GM21447 (cell line): ENCODE measurements at regions not wholly inside any gene's neighbourhood (a gene's known extent, or its start where the extent isn't known, plus 50 kb on each side); places are given as distances from the start of the nearest gene placed in this dataset.
"Not testable (repeated sequence)": the region's sequence is repeated elsewhere in the genome, so short reads cannot be mapped to it uniquely, and the experiment has no call there.

Experiments
- ATAC-seq: cut with Tn5 transposase; IDR thresholded peaks from one replicate; pipeline ENCODE4 v1.9.1; 2021; ENCODE audit not compliant: unreplicated experiment

- no peak for ATAC-seq
Measured at GRCh38 chr7:119761776-119762175, 511.2 kb upstream of the KCND2 start.

- ATAC-seq = no peak
Measured at GRCh38 chr7:119782286-119782685, 490.7 kb upstream of the KCND2 start.

- ATAC-seq = no peak
Measured at GRCh38 chr7:119783799-119784198, 489.2 kb upstream of the KCND2 start.

- no peak for ATAC-seq
Measured at GRCh38 chr7:119802147-119802546, 470.8 kb upstream of the KCND2 start.

- ATAC-seq = no peak
Measured at GRCh38 chr7:119825091-119825655, 447.8 kb upstream of the KCND2 start.

- ATAC-seq = no peak
Measured at GRCh38 chr7:119826547-119826946, 446.4 kb upstream of the KCND2 start.

- no peak for ATAC-seq
Measured at GRCh38 chr7:119838444-119838843, 434.5 kb upstream of the KCND2 start.

GRCh38 chr7:119842337-119842736 is 430.6 kb upstream of the KCND2 start:
- ATAC-seq = no peak

GRCh38 chr7:119842786-119843185 is 430.2 kb upstream of the KCND2 start:
- no peak for ATAC-seq

GRCh38 chr7:119861385-119861784 is 411.6 kb upstream of the KCND2 start:
- ATAC-seq = no peak

- ATAC-seq = no peak
Measured at GRCh38 chr7:119868387-119868786, 404.6 kb upstream of the KCND2 start.

- no peak for ATAC-seq
Measured at GRCh38 chr7:119879835-119880234, 393.1 kb upstream of the KCND2 start.

GRCh38 chr7:119886007-119886406 is 387.0 kb upstream of the KCND2 start:
- no peak for ATAC-seq

- not testable (repeated sequence) for ATAC-seq
Measured at GRCh38 chr7:119886525-119886924, 386.4 kb upstream of the KCND2 start.

GRCh38 chr7:119888251-119888650 is 384.7 kb upstream of the KCND2 start:
- ATAC-seq = no peak

- ATAC-seq = no peak
Measured at GRCh38 chr7:119890631-119891030, 382.3 kb upstream of the KCND2 start.

- ATAC-seq = no peak
Measured at GRCh38 chr7:119895320-119895719, 377.7 kb upstream of the KCND2 start.

GRCh38 chr7:119896386-119896785 is 376.6 kb upstream of the KCND2 start:
- ATAC-seq = no peak

- ATAC-seq = no peak
Measured at GRCh38 chr7:119900996-119901672, 371.8 kb upstream of the KCND2 start.

GRCh38 chr7:119903085-119903484 is 369.9 kb upstream of the KCND2 start:
- ATAC-seq = no peak

- no peak for ATAC-seq
Measured at GRCh38 chr7:119905495-119905894, 367.5 kb upstream of the KCND2 start.

GRCh38 chr7:119908948-119909347 is 364.0 kb upstream of the KCND2 start:
- ATAC-seq = no peak

- not testable (repeated sequence) for ATAC-seq
Measured at GRCh38 chr7:119914119-119914518, 358.9 kb upstream of the KCND2 start.
